H1 (cell line): ENCODE measurements at regions not wholly inside any gene's neighbourhood (a gene's known extent, or its start where the extent isn't known, plus 50 kb on each side); places are given as distances from the start of the nearest gene placed in this dataset.

Experiments
- BRCA1 ChIP-seq: IDR thresholded peaks from 2 replicates; pipeline ENCODE4 v1.6.1; 2012; ENCODE audit warnings: low read depth, low read length, improper control_type of control experiment
- EGR1 ChIP-seq: IDR thresholded peaks from 2 replicates; pipeline ENCODE4 v1.6.1; 2011; ENCODE audit warnings: low read depth, low read length, borderline replicate concordance
- MAX ChIP-seq: IDR thresholded peaks from 2 replicates; pipeline ENCODE4 v1.6.1; 2012; ENCODE audit warnings: inconsistent platforms
- POLR2A ChIP-seq, 2 experiments: IDR thresholded peaks; 1 replicate in 1 of 2; 2 replicates in 1 of 2; pipeline ENCODE4 v1.6.1; 2011; ENCODE audit warnings: low read depth in 2 of 2, low read length in 2 of 2, mild to moderate bottlenecking in 2 of 2; ENCODE audit errors: control extremely low read depth in 1 of 2

GRCh38 chr6:77217896-77218295 is 245.4 kb downstream of the HTR1B start:
- TF ChIP-seq MAX (no peak), BRCA1 (no peak), EGR1 (no peak), POLR2A (IDR thresholded peaks at IDR 0.05; ENCODE audit: control extremely low read depth in 1 of 2, low read depth in 2 of 2, low read length in 2 of 2) (no peak)
